HUES64 (cell line): ENCODE measurements at regions not wholly inside any gene's neighbourhood (a gene's known extent, or its start where the extent isn't known, plus 50 kb on each side); places are given as distances from the start of the nearest gene placed in this dataset.
"Not testable (repeated sequence)": the region's sequence is repeated elsewhere in the genome, so short reads cannot be mapped to it uniquely, and the experiment has no call there.

Experiments used
- H3K27ac ChIP-seq: 2 replicates; pipeline ENCODE4 v1.7.0; 2013; ENCODE audit warnings: low read depth, low read length, inconsistent platforms
- H3K27me3 ChIP-seq: 2 replicates; pipeline ENCODE4 v1.6.1; 2013; ENCODE audit warnings: mild to moderate bottlenecking, low read length; ENCODE audit not compliant: insufficient read depth
- H3K36me3 ChIP-seq: 2 replicates; pipeline ENCODE4 v1.6.1; 2013; ENCODE audit warnings: mild to moderate bottlenecking, low read length; ENCODE audit not compliant: insufficient read depth
- H3K4me1 ChIP-seq: 2 replicates; pipeline ENCODE4 v1.6.1; 2013; ENCODE audit warnings: mild to moderate bottlenecking, low read length, moderate library complexity; ENCODE audit not compliant: insufficient read depth
- H3K4me3 ChIP-seq: 2 replicates; pipeline ENCODE4 v1.5.1; 2013; ENCODE audit warnings: mild to moderate bottlenecking, low read length, moderate library complexity
- H3K9ac ChIP-seq: 2 replicates; pipeline ENCODE4 v1.6.1; 2013; ENCODE audit warnings: mild to moderate bottlenecking, low read depth, low read length
- H3K9me3 ChIP-seq: 2 replicates; pipeline ENCODE4 v1.6.1; 2013; ENCODE audit warnings: low read depth, low read length; ENCODE audit not compliant: insufficient read depth
- WGBS: fragments of 150-250, 120-280 bp; methylation state at CpG from one replicate; pipeline ENCODE4 v1.1.7; 2013; ENCODE audit warnings: missing lambda C conversion rate; 5-methylcytosine and 5-hydroxymethylcytosine counted together

GRCh38 chr10:107952649-107953556 is 788.4 kb upstream of the SORCS1 start:
- no peaks in the 10 kb centered on the region for H3K27me3 ChIP-seq
- no peak overlapping the region for H3K27ac ChIP-seq
- no peaks in the 10 kb centered on the region for H3K36me3 ChIP-seq
- H3K4me3 ChIP-seq: no peak overlapping the region
- H3K9me3 ChIP-seq: no peaks in the 10 kb centered on the region
- WGBS: 38% methylated on average over 6 of the region's 6 CpGs
- peaks cover 11% of the 10 kb centered on the region for H3K4me1 ChIP-seq
- no peak overlapping the region for H3K9ac ChIP-seq

GRCh38 chr10:107950411-107951062 is 786.0 kb upstream of the SORCS1 start:
- not testable (repeated sequence) for H3K9me3 ChIP-seq, H3K9ac ChIP-seq, H3K36me3 ChIP-seq, H3K27me3 ChIP-seq, H3K27ac ChIP-seq, H3K4me3 ChIP-seq
- H3K4me1 ChIP-seq: peaks cover 11% of the 10 kb centered on the region
- WGBS: 96% methylated on average over 32 of the region's 33 CpGs

GRCh38 chr10:107942826-107943225 is 778.3 kb upstream of the SORCS1 start:
- no peaks in the 10 kb centered on the region for H3K9me3 ChIP-seq
- H3K9ac ChIP-seq: no peak overlapping the region
- H3K27ac ChIP-seq: no peak overlapping the region
- no peaks in the 10 kb centered on the region for H3K27me3 ChIP-seq
- H3K4me1 ChIP-seq: no peaks in the 10 kb centered on the region
- H3K36me3 ChIP-seq: no peaks in the 10 kb centered on the region
- no peak overlapping the region for H3K4me3 ChIP-seq

GRCh38 chr10:107933076-107933475 is 768.6 kb upstream of the SORCS1 start:
- Histone ChIP-seq H3K27ac (no peak overlapping the region), H3K27me3 (no peaks in the 10 kb centered on the region), H3K4me1 (no peaks in the 10 kb centered on the region), H3K36me3 (no peaks in the 10 kb centered on the region), H3K4me3 (no peak overlapping the region), H3K9me3 (0 out of 2 replicates have a peak, but pooled peaks cover 2% of the 10 kb centered on the region), H3K9ac (no peak overlapping the region)
- 97% methylated on average over 2 of the region's 2 CpGs for WGBS

- Histone ChIP-seq H3K27me3 (no peaks in the 10 kb centered on the region), H3K9me3 (0 out of 2 replicates have a peak, but pooled peaks cover 2% of the 10 kb centered on the region), H3K36me3 (no peaks in the 10 kb centered on the region), H3K9ac (no peak overlapping the region), H3K27ac (no peak overlapping the region), H3K4me3 (no peak overlapping the region), H3K4me1 (no peaks in the 10 kb centered on the region)
- 56% methylated on average over 1 of the region's 1 CpG for WGBS
These were observed 767.3 kb upstream of the SORCS1 start for GRCh38 chr10:107931808-107932207.

- no peaks in the 10 kb centered on the region for H3K36me3 ChIP-seq
- H3K9ac ChIP-seq: no peak overlapping the region
- H3K27ac ChIP-seq: no peak overlapping the region
- no peaks in the 10 kb centered on the region for H3K27me3 ChIP-seq
- no peaks in the 10 kb centered on the region for H3K4me1 ChIP-seq
- no peak overlapping the region for H3K4me3 ChIP-seq
- no peaks in the 10 kb centered on the region for H3K9me3 ChIP-seq
- 100% methylated on average over 1 of the region's 2 CpGs for WGBS
These were observed 765.5 kb upstream of the SORCS1 start for GRCh38 chr10:107930037-107930436.

- Histone ChIP-seq H3K9me3 (no peaks in the 10 kb centered on the region), H3K36me3 (no peaks in the 10 kb centered on the region), H3K4me3 (no peak overlapping the region), H3K4me1 (peaks cover 9% of the 10 kb centered on the region), H3K27ac (no peak overlapping the region), H3K9ac (no peak overlapping the region), H3K27me3 (no peaks in the 10 kb centered on the region)
- WGBS: 97% methylated on average over 3 of the region's 5 CpGs
These were observed 760.0 kb upstream of the SORCS1 start for GRCh38 chr10:107924458-107924857.

GRCh38 chr10:107919626-107920235 is 755.2 kb upstream of the SORCS1 start:
- Histone ChIP-seq H3K36me3 (no peaks in the 10 kb centered on the region), H3K27me3 (peaks cover 9% of the 10 kb centered on the region), H3K27ac (no peak overlapping the region), H3K9me3 (no peaks in the 10 kb centered on the region), H3K4me1 (peaks cover 36% of the 10 kb centered on the region), H3K9ac (no peak overlapping the region), H3K4me3 (no peak overlapping the region)
- 93% methylated on average over 12 of the region's 12 CpGs for WGBS

GRCh38 chr10:107918171-107918570 is 753.7 kb upstream of the SORCS1 start:
- Histone ChIP-seq H3K27ac (no peak overlapping the region), H3K4me1 (peaks cover 38% of the 10 kb centered on the region)

GRCh38 chr10:107915215-107915610 is 750.7 kb upstream of the SORCS1 start:
- WGBS: 8% methylated on average over 8 of the region's 8 CpGs
- peak overlapping the region; percentile 67 for H3K4me3 ChIP-seq
- H3K9ac ChIP-seq: peak overlapping the region; percentile 79
- H3K27ac ChIP-seq: peak overlapping the region; percentile 91; the same call in 1 of the 2 replicates
- H3K9me3 ChIP-seq: no peaks in the 10 kb centered on the region
- H3K36me3 ChIP-seq: no peaks in the 10 kb centered on the region
- H3K4me1 ChIP-seq: peaks cover 59% of the 10 kb centered on the region
- H3K27me3 ChIP-seq: peaks cover 9% of the 10 kb centered on the region

More at GRCh38 chr10:107918171-107918570, 753.7 kb upstream of the SORCS1 start:
- H3K4me3 ChIP-seq: no peak overlapping the region
- no peak overlapping the region for H3K9ac ChIP-seq
- H3K9me3 ChIP-seq: no peaks in the 10 kb centered on the region
- peaks cover 9% of the 10 kb centered on the region for H3K27me3 ChIP-seq
- no peaks in the 10 kb centered on the region for H3K36me3 ChIP-seq
- WGBS: 95% methylated on average over 4 of the region's 4 CpGs
